Islet precursor cell (in vitro differentiated cells): ENCODE measurements at regions not wholly inside any gene's neighbourhood (a gene's known extent, or its start where the extent isn't known, plus 50 kb on each side); places are given as distances from the start of the nearest gene placed in this dataset.
"Not testable (repeated sequence)": the region's sequence is repeated elsewhere in the genome, so short reads cannot be mapped to it uniquely, and the experiment has no call there.

Experiments
- DNase-seq: peaks from one replicate; pipeline ENCODE4 v3.0.0-alpha.2; 2018

GRCh38 chr1:118290571-118290970 lies 105.5 kb upstream of the SPAG17 start:
- no peak for DNase-seq

GRCh38 chr1:118290046-118290445 lies 105.0 kb upstream of the SPAG17 start:
- DNase-seq, result no peak

DNA sequence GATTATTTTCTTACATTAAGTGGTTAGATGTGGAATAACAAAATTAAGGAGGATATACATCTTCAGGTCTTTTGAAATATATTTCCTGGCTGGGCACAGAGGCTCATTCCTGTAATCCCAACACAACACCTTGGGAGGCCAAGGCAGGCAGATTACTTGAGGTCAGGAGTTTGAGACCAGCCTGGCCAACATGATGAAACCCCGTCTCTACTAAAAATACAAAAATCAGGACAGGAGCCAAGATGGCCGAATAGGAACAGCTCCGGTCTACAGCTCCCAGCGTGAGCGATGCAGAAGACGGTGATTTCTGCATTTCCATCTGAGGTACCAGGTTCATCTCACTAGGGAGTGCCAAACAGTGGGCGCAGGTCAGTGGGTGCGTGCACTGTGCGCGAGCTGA lies 95.6 kb upstream of the SPAG17 start:
- not testable (repeated sequence) for DNase-seq

GRCh38 chr1:118275472-118276115 lies 90.6 kb upstream of the SPAG17 start:
- DNase-seq, result no peak

DNA sequence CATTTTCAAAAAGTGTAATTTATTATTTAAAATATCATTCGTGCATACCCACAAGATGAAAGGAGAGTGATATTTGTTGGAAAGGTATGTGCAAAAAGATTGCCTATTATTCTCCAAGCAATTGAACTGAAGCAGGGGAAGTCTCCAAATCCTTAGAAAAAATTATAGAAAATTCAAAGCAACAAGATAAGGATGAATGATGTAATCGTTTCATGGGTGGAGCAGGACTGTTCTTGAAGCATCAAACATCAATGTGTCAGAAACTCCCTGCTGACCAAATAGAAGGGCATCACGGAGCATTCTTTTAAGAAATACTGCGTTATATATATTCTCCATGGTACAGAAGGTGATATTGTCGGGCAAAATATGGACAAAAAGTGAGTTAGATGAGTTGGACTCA lies 87.9 kb upstream of the SPAG17 start:
- no peak for DNase-seq

DNA sequence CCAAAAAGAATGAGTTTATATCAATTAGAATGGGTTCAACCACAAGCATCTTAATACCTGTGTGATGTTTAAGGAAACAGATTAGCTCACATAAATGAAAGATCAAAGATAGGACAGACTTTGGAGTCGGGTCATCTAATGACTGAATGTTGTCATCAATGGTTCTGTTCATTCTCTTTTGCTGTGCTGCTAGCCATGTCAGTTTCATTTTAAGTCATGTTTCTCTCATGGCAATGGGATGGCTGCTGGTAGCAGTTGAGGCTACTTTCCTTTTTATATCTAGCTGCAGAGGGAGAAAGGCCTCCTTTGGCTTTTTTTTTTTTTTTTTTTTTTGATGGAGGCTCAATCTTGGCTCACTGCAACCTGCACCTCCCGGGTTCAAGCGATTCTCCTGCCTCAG lies 86.9 kb upstream of the SPAG17 start:
- DNase-seq, result no peak

DNA sequence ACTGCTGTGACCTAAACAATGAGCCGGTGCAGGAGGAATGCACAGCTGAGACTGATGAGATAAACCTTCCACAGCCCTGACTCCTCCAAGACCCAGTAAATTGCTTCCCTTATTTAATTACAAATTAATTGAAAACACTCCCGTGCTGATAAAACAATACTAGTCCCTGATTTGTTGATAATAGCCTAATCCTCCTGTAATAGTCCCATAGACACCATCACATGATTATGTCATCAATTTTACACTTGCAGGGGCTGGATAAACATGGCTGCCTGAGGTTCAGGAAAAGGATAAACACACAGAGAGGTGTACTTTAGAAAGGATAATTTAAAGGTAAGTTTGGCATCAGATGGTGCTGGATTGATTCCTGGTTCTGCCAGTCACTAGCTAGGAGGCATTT lies 84.6 kb upstream of the SPAG17 start:
- DNase-seq, result no peak

GRCh38 chr1:118266436-118266835 lies 81.4 kb upstream of the SPAG17 start:
- DNase-seq, result no peak

- DNase-seq, result no peak
Measured at GRCh38 chr1:118264343-118264742, 79.3 kb upstream of the SPAG17 start.

DNA sequence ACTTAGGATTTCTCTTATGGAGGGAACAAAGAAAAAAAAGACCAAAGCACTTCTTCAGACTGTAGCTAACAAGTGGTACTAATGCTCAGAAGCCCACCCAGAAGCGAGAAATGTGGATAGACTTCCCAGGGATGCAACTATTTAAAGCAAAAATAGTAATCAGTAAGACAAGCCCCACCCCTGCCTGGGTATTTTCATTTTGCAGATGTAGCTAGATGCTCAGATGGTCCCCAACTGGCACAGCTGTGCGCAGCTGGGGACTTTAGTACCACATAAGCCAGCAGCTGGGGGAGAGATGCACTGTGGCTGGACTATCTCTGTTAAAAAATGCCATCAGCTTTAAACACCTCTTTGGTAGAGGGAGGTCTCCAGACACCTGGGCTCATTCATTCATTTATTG lies 77.8 kb upstream of the SPAG17 start:
- no peak for DNase-seq

GRCh38 chr1:118258975-118259374 lies 73.9 kb upstream of the SPAG17 start:
- DNase-seq, result no peak

GRCh38 chr1:118257946-118258345 lies 72.9 kb upstream of the SPAG17 start:
- DNase-seq, result no peak

- DNase-seq, result no peak
Measured at GRCh38 chr1:118254491-118255425, 69.7 kb upstream of the SPAG17 start.

DNA sequence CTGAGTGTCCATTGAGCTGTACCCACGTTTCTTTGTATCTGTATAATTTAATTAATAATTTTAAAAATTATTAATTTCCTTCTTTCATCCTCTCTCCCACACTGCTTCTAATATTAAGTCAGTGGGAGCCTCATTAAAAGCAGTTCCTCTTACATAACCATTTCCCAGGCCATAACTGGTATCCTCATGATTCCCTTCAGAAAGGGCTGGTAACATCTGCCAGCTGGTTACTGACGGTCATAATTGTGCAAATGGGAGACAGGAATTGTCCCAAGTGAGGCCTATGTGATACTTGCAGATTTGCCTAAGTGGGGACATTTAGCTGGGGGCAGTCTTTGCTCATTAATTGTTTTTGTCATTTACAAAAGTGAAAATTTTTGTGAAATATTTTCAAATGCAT lies 69.0 kb upstream of the SPAG17 start:
- no peak for DNase-seq

- DNase-seq, result no peak
Measured at GRCh38 chr1:118253053-118253915, 68.3 kb upstream of the SPAG17 start.

DNA sequence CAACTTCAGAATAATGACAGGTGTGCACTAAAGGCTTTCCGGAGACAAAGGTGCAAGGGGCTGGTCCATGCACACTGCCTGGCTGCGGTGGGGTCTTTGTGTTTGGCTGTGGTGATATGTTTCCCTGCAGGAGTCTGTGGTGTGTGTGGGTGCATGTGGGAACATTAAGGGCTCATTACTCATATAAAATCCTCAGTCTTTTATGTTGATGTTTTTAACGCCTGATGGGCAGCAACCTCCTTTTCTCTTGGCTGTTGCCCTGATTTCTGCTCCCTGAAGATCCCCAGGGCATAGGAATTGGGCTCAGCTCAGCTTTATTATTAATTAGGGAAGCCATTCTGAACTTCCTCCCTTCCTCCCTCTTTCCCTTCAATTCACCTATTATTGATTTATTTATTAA lies 67.6 kb upstream of the SPAG17 start:
- no peak for DNase-seq

DNA sequence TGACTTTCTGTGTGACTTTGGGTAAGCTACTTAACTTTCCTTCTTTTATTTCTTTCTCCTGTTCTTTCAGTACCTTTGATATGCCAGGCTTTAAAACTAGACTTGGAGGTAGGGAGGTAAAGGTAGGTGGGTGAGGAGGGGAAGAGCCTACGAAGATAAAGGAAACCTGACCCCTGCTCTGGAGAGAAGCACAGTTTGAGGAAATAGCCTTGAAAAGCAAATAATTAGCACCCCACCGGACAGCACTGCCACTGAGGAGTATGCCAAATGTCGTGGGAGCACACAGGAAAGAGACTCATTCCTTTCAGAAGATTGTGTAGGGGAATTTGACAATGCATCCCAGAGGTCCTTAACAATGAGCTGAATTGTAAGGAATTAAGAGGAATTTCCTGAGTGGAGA lies 65.2 kb upstream of the SPAG17 start:
- no peak for DNase-seq

DNA sequence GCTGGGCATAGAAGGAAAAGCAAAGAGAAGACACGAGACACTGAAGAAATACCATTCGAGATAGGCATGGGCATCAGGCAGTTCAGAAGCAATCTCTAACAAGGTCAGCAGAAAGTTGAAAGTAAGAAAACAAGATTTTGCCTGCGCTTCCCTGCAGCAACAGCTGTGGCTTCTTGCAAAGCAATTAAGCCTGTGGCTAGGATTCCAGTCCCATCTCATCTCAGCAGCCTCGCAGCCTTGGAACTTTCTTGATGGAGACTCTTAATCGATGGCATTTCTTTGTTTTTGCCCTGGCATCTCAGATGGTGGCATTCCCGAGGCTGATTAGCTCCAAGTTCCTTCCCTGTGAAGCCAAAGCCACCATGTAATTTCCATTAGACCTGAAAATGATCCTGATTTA lies 64.6 kb upstream of the SPAG17 start:
- DNase-seq, result no peak

GRCh38 chr1:118247593-118247992 lies 62.6 kb upstream of the SPAG17 start:
- no peak for DNase-seq

GRCh38 chr1:118246646-118247045 lies 61.6 kb upstream of the SPAG17 start:
- no peak for DNase-seq

DNA sequence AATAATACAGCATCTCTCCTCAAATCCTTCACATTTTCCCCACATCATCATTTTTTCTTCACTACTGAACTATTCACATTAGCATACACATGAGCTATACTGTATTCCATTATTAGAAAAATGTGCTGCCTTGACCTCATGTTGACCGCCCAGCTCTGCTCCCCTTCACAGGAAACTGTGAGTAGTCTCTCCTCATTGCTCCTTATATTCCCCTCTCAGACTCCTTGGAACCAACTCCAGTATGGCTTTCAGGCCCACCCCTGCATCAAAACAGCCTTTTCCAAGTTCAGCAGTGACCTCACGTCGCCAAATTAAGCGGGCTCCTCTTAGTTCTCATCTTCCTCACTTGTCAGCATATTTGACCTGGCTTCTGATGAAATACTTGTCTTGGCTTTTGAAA lies 59.2 kb upstream of the SPAG17 start:
- DNase-seq, result no peak

DNA sequence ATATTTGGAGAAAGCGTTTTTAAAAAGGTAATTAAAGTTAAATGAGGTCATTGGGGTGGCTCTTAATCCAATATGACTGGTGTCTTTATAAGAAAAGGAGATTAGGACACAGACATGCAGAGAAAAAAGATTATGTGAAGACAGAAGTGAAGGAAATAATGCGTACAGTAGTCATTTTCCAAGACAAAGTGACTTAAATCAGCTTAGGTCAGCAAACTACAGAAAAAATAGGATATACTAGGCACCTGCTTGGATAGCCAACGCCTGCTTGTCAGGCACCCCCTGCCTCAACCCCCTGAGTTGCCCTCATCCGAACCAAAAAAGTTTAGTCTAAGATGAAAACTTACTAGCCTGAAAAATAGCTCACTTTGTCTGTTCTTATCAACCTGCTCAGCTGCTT lies 58.2 kb upstream of the SPAG17 start:
- no peak for DNase-seq
